OCI-LY7 (cell line): ENCODE measurements at regions not wholly inside any gene's neighbourhood (a gene's known extent, or its start where the extent isn't known, plus 50 kb on each side); places are given as distances from the start of the nearest gene placed in this dataset.

Experiments
- EZH2phosphoT487 ChIP-seq: fragments of 200-600 bp; sonication (generic); IDR thresholded peaks from 2 replicates; pipeline ENCODE4 v1.6.1; 2018; ENCODE audit warnings: low read depth, borderline replicate concordance, mild to moderate bottlenecking, mixed run types, antibody characterized with exemption, low read length, moderate library complexity, mixed read lengths
- TF ChIP-seq, protein P1 (sequence below): fragments of 200-600 bp; sonication (generic); conservative IDR thresholded peaks from 2 replicates; pipeline ENCODE4 v1.5.1; 2014; ENCODE audit warnings: mild to moderate bottlenecking, antibody characterized with exemption, low read length, moderate library complexity, mixed read lengths

DNA sequence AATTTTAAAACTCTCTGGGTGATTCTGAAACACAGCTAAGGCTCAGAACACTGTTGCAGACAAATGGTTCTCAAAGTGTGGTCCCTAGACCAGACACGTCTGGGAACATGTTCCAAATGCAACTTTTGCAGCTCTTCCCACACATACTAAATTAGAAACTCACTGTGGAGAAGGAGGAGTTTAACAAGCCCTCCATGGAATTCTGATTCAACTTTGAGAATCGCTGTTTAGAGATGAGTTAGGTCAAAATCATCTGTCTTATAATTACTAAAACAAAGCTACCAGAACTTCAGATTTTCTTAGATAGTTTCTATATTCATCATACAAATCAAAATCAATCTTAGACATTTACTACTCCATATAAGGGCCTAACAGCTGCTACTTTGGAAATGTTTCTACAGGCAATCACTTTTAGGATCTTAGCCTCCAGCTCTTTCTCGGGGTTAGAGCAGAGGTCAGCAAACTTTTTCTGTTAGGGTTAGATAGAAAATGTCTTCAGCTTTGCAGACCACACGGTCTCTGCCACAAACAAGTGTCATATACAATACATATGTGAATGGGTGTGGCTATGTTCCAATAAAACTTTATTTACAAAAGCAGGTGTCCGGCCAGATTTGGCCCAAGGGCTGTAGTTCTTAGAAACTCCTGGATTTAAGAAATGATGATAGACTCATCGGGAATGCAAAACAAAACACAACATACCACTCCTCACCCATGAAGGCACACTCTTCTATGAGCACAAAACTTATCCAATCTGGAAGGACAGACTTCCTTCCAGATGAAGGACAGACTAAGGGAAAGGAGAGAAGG is 50.0 kb upstream of the ARHGAP18 start:
- TF ChIP-seq, protein P1, sequence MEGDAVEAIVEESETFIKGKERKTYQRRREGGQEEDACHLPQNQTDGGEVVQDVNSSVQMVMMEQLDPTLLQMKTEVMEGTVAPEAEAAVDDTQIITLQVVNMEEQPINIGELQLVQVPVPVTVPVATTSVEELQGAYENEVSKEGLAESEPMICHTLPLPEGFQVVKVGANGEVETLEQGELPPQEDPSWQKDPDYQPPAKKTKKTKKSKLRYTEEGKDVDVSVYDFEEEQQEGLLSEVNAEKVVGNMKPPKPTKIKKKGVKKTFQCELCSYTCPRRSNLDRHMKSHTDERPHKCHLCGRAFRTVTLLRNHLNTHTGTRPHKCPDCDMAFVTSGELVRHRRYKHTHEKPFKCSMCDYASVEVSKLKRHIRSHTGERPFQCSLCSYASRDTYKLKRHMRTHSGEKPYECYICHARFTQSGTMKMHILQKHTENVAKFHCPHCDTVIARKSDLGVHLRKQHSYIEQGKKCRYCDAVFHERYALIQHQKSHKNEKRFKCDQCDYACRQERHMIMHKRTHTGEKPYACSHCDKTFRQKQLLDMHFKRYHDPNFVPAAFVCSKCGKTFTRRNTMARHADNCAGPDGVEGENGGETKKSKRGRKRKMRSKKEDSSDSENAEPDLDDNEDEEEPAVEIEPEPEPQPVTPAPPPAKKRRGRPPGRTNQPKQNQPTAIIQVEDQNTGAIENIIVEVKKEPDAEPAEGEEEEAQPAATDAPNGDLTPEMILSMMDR: no peak
- no peak for TF ChIP-seq EZH2phosphoT487
